DOHH2 (cell line): ENCODE measurements at regions not wholly inside any gene's neighbourhood (a gene's known extent, or its start where the extent isn't known, plus 50 kb on each side); places are given as distances from the start of the nearest gene placed in this dataset.

Source experiments
- CTCF ChIP-seq: fragments of 200-600 bp; sonication (generic); IDR thresholded peaks from one replicate; pipeline ENCODE4 v1.5.1; 2014; ENCODE audit warnings: antibody characterized with exemption, mild to moderate bottlenecking, low read depth, low read length; ENCODE audit not compliant: poor library complexity, severe bottlenecking
- EZH2phosphoT487 ChIP-seq: fragments of 200-600 bp; sonication (generic); IDR thresholded peaks from 2 replicates; pipeline ENCODE4 v1.6.1; 2017; ENCODE audit warnings: borderline replicate concordance, mild to moderate bottlenecking, antibody characterized with exemption, low read length, moderate library complexity, mixed read lengths

- TF ChIP-seq CTCF (no peak), EZH2phosphoT487 (no peak)
Observed at GRCh38 chr12:92530706-92531105, 172.1 kb upstream of the PLEKHG7 start.
